ENCODE measurements at regions not wholly inside any gene's neighbourhood (a gene's known extent, or its start where the extent isn't known, plus 50 kb on each side); places are given as distances from the start of the nearest gene placed in this dataset.

- TF ChIP-seq EZH2 (IDR thresholded peaks at IDR 0.05; ENCODE audit: insufficient read depth, low read length) = no peak
- TF ChIP-seq, protein P1, sequence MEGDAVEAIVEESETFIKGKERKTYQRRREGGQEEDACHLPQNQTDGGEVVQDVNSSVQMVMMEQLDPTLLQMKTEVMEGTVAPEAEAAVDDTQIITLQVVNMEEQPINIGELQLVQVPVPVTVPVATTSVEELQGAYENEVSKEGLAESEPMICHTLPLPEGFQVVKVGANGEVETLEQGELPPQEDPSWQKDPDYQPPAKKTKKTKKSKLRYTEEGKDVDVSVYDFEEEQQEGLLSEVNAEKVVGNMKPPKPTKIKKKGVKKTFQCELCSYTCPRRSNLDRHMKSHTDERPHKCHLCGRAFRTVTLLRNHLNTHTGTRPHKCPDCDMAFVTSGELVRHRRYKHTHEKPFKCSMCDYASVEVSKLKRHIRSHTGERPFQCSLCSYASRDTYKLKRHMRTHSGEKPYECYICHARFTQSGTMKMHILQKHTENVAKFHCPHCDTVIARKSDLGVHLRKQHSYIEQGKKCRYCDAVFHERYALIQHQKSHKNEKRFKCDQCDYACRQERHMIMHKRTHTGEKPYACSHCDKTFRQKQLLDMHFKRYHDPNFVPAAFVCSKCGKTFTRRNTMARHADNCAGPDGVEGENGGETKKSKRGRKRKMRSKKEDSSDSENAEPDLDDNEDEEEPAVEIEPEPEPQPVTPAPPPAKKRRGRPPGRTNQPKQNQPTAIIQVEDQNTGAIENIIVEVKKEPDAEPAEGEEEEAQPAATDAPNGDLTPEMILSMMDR (IDR thresholded peaks at IDR 0.05; ENCODE audit: insufficient read depth, low read depth, low read length) = no peak
Measured at GRCh38 chr13:76719955-76720354, 166.2 kb downstream of the KCTD12 start.
